T follicular helper cell (primary cell): ENCODE measurements at regions not wholly inside any gene's neighbourhood (a gene's known extent, or its start where the extent isn't known, plus 50 kb on each side); places are given as distances from the start of the nearest gene placed in this dataset.

Experiments
- DNase-seq: peaks from one replicate; pipeline ENCODE4 v3.0.0-alpha.2; 2020; ENCODE audit warnings: low read depth

DNA sequence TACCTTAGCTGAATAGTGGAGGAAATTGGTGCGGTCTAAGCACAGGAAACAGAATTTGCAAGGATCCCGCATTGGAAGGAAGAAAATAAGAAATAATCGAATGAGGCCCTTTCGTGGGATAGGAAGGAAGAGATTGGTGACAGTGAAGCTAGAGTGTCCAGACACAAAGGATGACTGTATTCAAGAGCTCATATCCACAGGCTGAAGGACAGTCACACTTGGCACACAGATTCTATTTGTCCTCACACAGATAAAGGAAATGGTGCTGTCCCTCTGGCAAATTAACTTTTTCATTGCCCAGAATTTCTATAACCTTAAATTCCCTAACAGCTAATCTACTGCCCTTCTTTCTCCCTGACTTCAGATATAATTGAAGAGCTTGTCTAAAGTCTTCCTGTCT lies 2188.9 kb upstream of the TENM3 start:
- DNase-seq: no peak

DNA sequence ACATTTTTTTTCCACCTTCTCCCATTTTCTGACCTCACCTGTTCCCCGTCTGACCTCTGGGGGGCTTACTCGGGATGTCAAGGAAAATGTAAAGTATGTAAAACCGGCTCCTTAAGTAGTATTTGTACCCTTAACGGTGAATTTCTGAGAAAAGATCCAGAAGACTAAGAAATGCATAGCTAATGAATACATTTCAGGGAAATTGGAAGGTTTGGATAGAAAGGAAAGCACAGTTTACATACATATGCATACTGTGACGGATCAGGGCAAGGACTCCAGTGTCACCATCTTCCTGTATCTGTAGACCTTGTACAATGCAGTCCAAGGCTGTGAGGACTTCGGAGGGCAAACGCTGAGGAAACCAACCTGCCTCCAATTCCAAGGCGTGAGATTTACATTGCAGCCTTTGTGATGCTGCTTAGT lies 2185.9 kb upstream of the TENM3 start:
- no peak for DNase-seq

DNA sequence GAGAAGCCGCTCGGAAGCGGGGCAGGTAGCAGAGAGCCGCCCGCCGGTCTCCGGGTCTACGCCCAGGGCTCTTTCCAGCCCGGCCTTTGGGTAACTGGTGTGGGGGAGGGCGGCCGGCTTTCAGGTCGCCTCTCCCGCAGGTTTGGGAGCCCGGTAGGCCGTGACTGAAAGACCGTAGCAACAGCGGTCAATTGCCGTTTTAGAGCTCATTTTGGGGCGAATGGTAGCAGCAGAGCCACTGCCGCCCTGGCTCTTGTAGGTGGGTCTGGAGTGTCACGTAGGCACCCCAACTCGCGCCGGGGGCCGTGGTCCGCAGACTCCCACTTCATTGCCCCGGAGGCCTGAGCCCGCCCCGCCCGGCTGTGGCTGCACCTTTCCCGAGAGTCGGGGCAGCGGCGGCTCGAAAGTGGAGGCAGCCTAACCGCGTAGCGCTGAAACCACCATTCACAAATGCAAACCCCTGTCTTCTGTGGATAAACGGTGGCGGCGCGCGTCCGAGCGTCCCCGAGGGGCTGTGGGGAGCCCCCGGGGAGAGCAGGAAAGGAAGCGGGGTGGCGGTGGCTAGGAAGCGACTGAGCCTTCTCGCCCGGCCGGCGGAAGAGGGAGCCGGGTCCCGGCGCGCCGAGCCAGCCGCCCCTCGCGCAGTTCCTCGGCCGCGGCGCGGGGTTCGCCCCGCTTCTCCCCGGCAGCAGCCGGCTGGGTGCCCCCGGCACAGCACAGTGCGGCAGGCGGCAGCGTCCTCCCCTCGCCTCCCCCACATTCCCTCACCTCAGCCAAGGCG lies 2185.1 kb upstream of the TENM3 start:
- no peak for DNase-seq

DNA sequence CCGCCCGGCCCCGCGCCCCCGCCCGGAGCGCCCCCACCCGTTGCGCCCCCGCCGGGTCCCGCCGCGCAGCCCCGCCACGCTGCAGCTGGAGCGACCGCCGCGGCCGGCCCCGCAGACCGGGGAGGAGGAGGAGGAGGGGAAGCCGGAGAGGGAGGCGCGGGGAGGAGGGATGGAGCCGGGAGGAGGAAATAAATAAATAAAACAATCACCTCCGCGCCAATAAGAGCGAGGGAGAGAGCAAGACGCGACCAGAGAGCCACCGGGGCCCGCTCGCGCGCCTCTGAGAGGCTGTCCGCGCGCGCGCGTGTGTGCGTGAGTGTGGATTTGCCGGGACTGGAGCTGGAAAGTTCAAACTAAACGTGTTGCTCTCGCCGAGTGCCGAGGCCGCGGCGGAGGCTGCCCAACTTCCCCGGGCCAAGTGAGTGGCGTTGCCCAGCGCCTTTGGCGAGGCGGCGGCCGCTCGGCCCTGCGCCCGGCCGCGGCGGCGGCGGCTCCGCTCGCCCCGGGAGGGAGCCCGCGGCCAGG lies 2184.4 kb upstream of the TENM3 start:
- DNase-seq: no peak

DNA sequence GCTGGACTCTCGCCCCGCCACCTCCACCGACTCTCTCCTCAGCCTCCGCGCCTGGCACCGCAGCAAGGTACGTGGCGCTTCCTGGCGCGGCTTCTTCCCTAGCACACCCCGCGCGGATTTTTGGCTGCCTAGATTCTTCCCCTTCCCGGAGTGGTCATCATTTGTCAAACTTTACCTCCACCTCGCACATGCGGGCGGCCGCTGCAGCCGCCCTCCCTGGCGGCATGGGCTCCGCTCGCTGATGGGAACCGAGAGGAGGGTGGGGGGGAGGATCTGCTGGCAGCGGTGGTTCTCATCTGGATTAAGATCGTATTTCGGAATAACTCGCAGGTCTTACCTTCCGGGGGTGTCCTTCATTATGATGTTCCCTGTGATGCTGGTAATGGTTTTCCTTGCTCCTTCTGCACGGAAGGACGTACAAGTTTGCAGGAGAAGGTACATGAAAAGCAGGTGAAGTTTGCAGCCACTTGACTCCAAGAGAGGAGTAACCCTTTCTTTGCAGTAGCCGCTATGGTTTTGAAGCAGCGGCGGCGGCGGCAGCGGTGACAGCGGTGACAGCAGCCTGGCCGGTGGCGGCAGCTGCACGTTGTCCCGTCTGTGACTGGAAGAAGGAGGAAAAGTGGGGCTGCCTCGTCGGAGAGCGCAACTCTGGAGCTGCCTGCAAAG lies 2183.9 kb upstream of the TENM3 start:
- no peak for DNase-seq

DNA sequence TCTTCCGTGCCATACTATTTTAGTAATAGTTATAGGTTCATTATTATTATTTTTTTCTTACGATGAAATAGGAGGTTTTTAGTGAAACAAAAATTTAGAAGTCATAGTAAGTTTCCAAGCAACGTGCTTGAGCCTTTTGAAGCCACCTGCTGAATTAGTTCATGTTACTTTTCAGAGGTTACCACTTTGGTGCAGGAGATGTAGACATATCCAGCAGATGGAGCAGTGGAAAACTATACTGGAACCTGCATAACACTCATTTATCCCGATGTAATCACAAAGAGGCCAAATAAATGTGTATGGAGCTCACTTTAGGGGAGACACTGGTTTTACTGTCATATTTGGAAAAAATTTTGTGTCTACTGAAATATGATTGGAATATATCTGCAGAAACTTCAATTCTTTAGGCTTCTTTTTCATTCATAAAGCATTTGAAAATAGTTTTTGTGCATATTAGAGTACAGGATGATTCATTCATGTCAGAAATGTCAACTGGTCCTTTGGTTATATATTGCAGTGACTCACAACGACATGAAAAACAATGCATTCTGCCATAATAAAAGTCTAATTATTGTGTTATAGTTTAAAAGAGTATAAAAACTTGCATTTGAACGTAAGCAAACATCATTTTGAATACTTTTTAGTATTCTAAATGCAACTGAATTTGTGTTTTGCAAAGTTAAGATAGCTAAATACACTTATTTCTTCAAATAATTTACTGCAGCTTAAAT lies 2182.9 kb upstream of the TENM3 start:
- no peak for DNase-seq

DNA sequence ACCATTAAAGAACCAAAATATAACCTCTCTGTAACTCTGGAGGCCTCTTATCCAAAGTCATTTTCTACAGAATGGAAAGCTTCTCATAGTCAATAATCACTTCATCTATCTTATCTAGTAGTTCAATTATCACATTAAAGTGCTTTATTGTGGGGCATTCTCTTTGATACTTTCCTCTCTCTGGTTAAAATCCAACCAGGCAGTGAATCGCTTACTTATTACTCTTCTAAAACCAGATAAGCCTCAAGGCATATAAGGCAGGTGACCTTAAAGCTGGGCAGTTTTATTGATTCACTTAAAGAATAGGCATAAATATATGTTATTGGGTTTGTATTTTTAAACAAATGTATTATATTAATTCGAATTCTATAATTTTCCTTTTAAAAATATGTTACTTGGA lies 2162.1 kb upstream of the TENM3 start:
- DNase-seq: no peak

DNA sequence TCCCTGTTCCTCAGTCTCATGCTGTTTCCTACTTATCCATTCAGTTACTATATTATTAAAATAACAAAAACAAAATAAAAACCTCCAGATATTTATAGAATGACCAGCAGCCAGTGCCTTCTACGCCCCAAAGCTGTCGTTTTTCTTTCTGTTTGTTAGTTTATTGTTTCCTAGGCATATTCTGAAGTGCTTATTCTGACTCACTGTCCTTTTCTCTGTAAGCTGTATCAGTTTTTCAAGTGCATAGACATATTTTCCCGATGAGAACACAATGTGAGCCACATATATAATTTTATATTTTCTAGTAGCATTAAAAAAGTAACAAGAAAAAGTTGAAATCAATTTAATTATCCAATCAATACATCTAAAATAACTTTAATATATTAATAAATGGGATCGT lies 2158.6 kb upstream of the TENM3 start:
- DNase-seq: no peak

DNA sequence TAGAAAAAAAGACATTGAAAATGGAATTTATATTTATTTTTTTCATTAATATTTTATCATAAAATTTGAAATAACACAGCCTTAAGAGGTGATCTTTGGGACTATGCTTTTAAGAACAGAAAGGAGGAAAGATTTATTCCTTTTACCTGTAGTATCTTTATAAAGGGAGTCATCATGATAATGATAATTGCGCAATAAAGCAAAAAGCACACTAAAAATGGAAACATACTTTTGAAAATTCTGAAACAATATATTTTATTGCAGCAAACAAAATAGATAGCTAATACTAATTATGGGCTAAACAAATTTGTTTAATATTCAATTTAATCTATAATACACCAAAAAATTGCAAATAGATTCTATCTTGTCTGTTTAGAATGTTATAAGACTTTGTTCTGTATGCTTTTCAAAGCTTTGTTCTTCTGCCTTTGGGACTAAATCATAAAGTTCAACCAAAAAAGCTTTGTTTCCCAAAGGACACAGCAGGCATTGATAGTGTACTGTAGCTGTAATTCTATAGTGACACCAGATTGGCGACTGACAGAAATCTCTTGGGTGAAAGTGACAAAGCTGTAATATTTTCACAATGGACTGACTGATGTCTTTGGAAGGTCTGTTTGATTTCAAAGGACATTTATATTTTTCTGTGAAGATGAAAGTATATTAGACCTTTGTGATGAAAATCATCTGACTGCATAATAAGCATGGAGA lies 2156.6 kb upstream of the TENM3 start:
- no peak for DNase-seq

DNA sequence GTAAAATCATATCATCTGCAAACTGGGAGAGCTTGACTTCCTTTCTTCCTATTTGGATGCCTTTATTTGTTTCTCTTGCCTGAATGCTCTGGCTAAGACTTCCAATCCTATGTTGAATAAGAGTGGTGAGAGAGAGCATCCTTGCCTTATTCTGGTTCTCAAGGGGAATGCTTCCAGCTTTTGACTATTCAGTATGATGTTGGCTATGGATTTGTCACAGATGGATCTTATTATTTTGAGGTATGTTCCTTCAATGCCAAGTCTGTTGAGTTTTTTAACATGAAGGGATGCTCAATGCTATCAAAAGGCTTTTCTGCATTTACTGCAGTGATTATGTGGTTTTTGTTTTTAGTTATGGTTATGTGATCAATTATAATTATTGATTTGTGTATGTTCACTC lies 2144.6 kb upstream of the TENM3 start:
- no peak for DNase-seq

DNA sequence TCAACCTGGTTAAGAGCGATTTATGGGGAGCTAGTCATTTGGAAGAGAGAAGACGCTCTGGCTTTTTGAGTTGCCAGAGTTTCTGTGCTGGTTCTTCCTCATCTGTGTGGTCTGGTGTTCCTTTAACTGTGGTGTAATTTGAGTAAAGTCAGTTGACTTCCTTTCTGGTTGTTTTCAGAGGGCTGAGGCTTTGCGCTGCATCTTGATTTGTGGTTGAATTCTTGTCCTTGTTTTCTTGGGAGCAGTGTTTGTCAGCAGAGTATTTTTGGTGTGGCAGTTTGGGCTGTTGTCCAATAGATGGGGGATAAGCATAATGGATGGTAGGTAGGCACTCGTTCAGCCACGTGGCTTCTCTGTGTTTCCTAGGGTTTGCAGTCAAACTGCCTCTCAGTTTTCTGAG lies 2143.2 kb upstream of the TENM3 start:
- DNase-seq: no peak

DNA sequence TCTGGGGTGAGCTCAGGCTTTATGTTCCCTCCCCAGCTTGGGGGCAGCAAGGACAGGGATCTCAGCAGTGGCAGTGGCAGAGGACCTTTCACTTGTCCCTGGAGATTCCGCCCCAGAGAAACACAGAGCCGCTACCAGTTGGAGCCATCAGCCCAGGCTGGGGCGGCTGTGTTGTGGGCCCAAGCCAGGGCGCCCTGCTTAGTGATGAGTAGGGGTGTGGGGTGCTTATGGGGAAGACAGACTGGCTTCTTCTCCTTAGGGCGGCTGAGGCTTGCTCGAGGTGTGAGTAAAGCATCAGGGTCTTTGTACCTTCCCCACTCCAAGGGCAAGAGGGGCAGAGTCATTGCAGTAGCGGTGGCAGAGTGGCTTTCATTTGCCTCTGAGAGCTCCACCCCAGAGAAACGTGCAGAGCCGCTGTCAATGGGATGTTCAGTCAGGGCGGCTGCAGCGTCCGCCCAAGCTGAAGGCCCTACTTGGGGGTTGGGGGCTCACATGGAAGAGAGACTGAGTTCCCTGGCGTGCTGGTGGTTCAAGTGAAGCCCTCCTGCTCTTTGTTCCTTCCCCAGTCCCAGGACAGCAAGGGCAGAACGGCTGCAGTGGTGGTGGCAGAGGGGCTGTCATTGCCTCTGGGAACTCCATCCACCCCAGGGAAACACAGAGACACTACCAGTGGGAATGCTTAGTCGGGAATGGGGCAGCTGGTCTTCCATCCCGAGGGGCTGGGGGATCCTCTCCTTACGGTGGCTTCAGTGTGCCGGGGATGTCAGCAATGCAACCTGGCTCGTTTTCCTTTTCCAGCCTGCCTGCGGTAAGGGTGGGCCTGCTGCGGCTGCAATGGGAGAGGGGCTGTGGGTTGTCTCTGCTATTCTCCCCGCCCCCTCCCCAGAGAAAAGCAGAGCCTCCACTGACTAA lies 2142.5 kb upstream of the TENM3 start:
- DNase-seq: no peak

DNA sequence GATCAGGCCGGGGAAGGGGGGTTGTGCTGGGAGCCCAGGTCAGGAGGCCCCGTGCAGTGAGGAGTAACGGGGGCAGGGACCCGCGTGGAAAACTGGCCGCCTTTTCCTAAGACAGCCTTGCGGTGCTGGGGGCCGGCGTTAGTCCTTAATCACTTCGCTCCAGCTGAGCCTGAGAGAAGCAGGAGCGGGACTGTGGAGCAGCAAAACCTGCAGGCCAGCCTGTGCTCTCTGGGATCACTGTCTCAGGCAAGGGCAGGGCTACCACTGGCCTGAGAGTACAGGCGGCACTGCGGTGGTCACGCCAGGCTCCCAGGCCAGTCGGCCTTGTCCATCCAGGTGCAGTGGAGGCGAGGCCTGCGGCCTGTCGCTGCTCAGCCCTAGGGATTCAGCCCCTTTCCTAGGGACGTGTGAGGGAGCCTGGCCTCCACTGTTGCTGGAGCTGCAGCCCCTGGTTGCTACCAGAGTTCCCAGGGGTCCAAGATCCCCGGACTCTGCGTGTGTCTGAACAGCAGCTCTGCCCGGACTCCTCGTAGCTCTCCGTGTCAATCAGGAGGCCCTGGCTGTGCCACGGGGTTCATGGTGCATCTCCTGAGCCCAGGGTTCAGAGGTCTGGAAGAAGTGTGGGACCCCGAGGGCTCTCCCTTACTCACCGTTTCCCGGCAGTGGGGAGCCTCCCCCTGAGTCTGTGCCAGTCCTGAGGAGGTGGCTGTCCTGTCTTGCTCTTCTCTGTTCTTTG lies 2141.7 kb upstream of the TENM3 start:
- no peak for DNase-seq

DNA sequence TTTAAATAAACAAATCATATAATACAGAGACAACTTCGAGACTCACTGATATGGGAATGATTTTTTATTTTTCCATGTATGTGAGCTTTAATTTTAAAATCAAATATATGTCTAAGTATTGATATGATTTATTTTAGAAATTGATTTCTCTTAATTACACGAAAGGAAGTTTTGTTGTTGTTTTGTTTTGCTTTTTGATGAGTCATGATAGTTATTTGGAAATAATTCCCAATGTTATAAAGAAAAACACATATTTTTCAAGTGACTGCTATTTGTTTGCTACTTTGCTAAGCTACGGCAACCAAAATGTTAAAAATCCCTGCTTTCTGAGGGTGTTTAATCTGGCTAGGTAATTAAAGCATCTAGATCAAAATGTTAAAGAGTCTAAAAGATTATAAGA lies 2139.4 kb upstream of the TENM3 start:
- DNase-seq: no peak

DNA sequence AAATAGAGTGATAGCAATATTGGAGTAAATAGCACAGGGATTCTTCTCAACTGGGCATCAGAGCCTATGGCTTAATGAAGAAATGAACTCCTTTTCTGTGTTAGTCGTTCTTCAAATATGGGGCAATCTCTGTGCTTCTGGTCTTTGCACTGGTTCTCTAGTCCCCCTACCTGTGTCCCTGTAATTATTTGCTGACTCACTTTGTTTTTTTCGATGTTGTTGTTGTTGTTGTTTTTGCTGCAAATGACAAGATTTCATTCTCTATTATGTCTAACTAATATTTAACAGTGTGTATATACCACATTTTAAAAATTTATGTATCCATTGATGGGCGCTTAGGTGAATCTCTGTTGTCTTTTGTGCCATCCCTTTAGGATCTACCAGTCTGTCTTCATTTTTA lies 2137.8 kb upstream of the TENM3 start:
- DNase-seq: no peak

DNA sequence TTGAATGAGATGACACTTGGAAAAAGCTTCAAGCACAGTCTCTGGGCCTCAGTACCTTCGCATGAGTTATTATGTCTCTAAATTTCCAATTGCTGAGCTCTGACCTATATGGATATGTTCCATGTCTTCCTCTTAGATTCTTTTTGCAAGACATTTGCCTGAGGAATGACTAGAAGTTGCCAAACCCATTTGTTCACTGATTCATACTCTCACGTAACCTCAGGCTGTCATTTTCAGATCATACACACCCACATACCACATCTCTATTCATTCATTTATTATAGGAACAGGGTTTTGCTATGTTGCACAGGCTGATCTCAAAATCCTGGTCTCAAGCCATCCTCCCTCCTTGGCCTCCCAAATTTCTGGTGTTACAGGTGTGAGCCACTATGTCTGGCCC lies 2137.1 kb upstream of the TENM3 start:
- DNase-seq: no peak

DNA sequence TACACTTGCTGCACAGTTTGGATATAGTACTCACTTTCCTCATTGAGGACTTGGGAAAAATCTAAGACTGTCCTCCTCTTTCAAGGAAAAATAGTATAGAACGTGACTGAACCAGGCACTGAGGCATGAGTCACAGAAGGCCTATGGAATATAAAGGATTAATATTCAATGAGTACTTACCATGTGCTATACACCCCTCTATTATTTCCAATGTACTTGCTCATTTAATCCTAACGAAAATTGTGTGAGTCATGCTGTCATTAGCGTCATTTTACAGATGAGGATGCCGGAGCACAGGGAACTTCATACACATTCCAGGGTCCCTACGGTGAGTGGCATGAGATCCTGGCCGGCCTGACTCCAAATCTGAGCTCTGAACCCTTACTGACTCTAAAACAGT lies 2136.2 kb upstream of the TENM3 start:
- DNase-seq: no peak

DNA sequence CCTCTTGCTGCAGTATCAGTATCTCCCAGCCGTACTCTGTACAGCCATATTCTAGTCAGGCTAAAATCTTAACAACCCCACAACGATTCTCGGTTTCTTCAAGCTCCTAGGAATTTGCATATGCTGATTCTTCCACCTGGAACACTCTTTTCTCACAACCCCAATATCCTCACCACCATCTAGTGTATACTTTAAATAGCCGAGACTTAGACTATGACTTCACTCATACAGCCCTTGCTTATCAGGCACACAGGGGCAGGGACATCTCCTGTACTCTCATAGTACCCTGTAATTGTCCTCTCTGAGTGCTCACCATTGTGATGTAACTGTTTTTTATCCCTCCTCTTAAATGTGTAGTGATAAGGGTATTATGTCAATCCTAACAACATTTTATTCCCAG lies 2126.4 kb upstream of the TENM3 start:
- no peak for DNase-seq

DNA sequence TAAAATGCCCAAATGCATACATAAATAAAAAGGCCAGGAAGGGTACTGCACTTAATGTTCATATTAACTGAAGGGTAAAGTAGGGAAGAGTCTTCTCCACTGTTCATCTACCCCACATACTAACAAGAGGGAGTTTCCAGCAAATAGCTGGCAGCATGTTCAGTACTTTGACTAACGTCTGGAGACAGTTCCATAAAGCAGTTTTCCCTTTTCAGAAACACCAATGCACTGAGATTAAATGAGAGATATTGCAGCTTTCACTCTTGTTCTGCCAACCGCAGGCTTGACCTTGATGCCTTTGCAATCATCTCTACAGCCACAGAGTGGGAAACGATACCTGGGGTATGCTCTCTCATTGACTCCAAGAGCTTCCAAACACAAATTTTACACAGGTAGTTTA lies 2123.1 kb upstream of the TENM3 start:
- no peak for DNase-seq

DNA sequence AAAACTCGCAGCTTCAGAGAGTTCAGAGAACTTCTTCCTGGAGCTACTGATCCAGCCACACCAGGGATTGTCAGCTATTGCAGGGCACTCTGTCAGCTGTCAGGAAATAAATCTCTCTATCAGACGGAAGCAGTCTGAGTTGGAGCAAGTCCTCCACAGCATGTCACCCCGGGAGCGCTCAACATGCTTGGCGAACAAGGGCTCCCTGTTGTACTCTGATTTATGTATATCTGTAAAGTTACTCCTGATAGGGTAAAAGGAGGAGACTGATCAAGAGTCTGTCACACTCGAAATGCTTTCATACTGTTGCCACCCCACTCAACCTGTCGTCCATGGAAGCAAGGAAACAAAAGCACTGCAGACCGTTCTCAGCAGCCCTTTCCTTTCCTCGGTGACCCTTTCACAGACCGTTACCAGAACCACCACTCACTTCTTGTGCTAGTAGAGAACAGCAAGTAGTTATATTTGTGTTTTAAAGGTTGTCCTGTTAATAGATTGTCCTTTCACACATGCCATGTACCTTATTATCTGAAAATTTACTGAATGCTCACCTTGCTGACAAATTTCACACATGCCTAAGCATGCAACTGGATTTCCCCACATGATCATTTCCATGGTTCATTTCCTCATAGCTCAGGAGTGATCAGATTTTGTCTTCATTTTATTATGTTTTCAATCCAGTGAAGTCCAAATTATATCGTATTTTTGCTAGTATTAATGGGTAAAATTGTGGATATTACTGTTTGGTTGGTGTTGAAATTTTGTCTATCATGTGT lies 2108.9 kb upstream of the TENM3 start:
- no peak for DNase-seq
